HEK293 (cell line): ENCODE measurements at regions not wholly inside any gene's neighbourhood (a gene's known extent, or its start where the extent isn't known, plus 50 kb on each side); places are given as distances from the start of the nearest gene placed in this dataset.

Experiments
- CTCF ChIP-seq: fragments of 450-650 bp; formaldehyde crosslinking; IDR thresholded peaks from 2 replicates; pipeline ENCODE4 v1.5.1; 2016; ENCODE audit warnings: missing biosample characterization, missing genetic modification characterization
- TCF7L2 ChIP-seq: IDR thresholded peaks from 2 replicates; pipeline ENCODE4 v1.6.1; 2011; ENCODE audit warnings: low read depth, mild to moderate bottlenecking, inconsistent platforms, low read length, moderate library complexity, borderline replicate concordance
- ZNF114 ChIP-seq: fragments of 450-650 bp; formaldehyde crosslinking; IDR thresholded peaks from 2 replicates; pipeline ENCODE4 v1.5.0; 2017; ENCODE audit warnings: missing biosample characterization, missing genetic modification characterization
- ZNF146 ChIP-seq: fragments of 450-650 bp; formaldehyde crosslinking; IDR thresholded peaks from 2 replicates; pipeline ENCODE4 v1.5.1; 2016; ENCODE audit warnings: missing biosample characterization, missing genetic modification characterization
- ZNF274 ChIP-seq, 2 experiments: fragments of 200-500 bp in 1 of 2; fragments of 450-650 bp in 1 of 2; sonication (Bioruptor generic) in 1 of 2; formaldehyde crosslinking in 1 of 2; IDR thresholded peaks; 2 replicates each; pipeline versions ENCODE4 v1.5.1 to v1.6.1; 2014 to 2016; ENCODE audit warnings: borderline replicate concordance in 1 of 2, inconsistent platforms in 1 of 2, low read length in 1 of 2, missing biosample characterization in 1 of 2, missing genetic modification characterization in 1 of 2
- ZNF529 ChIP-seq: fragments of 450-650 bp; formaldehyde crosslinking; IDR thresholded peaks from 2 replicates; pipeline ENCODE4 v1.5.1; 2017; ENCODE audit warnings: missing genetic modification characterization, missing biosample characterization; ENCODE audit not compliant: insufficient replicate concordance
- ZNF629 ChIP-seq: fragments of 450-650 bp; formaldehyde crosslinking; IDR thresholded peaks from 2 replicates; pipeline ENCODE4 v1.5.1; 2017; ENCODE audit warnings: missing biosample characterization, missing genetic modification characterization
- ZNF658 ChIP-seq: fragments of 450-650 bp; formaldehyde crosslinking; IDR thresholded peaks from 2 replicates; pipeline ENCODE4; 2016; ENCODE audit warnings: missing biosample characterization, missing genetic modification characterization
- ZNF660 ChIP-seq: fragments of 450-650 bp; IDR thresholded peaks from 2 replicates; pipeline ENCODE4 v1.5.1; 2018; ENCODE audit warnings: missing biosample characterization, mild to moderate bottlenecking, missing genetic modification characterization
- ZNF747 ChIP-seq: fragments of 450-650 bp; formaldehyde crosslinking; IDR thresholded peaks from 2 replicates; pipeline ENCODE4 v1.5.1; 2016; ENCODE audit warnings: missing biosample characterization, missing genetic modification characterization
- ZNF830 ChIP-seq: fragments of 450-650 bp; IDR thresholded peaks from 2 replicates; pipeline ENCODE4 v1.5.0; 2018; ENCODE audit warnings: missing biosample characterization, missing genetic modification characterization, low read depth, mild to moderate bottlenecking, moderate library complexity
- TF ChIP-seq, protein P1 (sequence below): fragments of 450-650 bp; formaldehyde crosslinking; IDR thresholded peaks from 2 replicates; pipeline ENCODE4 v1.5.1; 2016; ENCODE audit warnings: missing biosample characterization, missing genetic modification characterization

DNA sequence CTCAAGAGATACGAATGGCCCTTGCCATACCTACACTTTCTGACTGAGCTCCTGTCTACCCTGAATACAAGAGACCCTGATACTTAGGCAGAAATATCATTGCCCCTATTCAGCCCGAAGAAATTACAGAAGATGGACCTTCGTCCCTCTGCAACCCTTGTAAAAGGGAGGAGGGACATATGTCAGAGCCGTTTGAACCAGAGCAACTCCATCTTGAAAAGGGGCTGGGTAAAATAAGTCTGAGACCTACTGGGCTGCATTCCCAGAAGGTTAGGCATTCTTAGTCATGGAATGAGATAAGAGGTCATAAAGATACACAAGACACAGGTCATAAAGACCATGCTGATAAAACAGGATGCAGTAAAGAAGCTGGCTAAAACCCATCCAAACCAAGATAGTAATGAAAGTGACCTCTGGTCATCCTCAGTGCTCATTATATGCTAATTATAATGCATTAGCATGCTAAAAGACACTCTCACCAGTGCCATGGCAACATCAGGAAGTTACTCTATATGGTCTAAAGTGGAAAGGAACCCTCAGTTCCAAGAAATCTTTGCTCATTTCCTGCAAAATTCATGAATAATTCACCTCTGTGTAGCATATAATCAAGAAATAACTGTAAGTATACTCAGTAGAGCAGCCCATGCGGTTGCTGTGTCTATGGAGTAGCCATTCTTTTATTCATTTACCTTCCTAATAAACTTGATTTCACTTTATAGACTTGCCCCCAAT, 49.7 kb upstream of the GPD1L start:
- TF ChIP-seq CTCF (no peak), ZNF274 (IDR thresholded peaks at IDR 0.05; ENCODE audit: low read length) (no peak), ZNF274 (tag by site-specific recombination; IDR thresholded peaks at IDR 0.05; ENCODE audit: borderline replicate concordance) (no peak), TCF7L2 (no peak), ZNF629 (tag by site-specific recombination) (no peak), ZNF660 (tag by site-specific recombination) (no peak), ZNF146 (tag by site-specific recombination) (no peak), ZNF830 (tag by site-specific recombination) (no peak), ZNF658 (tag by site-specific recombination) (no peak), ZNF529 (tag by site-specific recombination) (no peak), ZNF747 (tag by site-specific recombination) (no peak), ZNF114 (no peak)
- TF ChIP-seq, protein P1, sequence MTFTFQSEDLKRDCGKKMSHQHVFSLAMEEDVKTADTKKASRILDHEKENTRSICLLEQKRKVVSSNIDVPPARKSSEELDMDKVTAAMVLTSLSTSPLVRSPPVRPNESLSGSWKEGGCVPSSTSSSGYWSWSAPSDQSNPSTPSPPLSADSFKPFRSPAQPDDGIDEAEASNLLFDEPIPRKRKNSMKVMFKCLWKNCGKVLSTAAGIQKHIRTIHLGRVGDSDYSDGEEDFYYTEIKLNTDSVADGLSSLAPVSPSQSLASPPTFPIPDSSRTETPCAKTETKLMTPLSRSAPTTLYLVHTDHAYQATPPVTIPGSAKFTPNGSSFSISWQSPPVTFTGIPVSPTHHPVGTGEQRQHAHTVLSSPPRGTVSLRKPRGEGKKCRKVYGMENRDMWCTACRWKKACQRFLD (tag by site-specific recombination), result no peak
